Lung (tissue), 11 donors: ENCODE measurements at regions not wholly inside any gene's neighbourhood (a gene's known extent, or its start where the extent isn't known, plus 50 kb on each side); places are given as distances from the start of the nearest gene placed in this dataset.

Experiments used
- ATAC-seq: fragments of 200-7000 bp; cut with Tn5 transposase; one replicate; pipeline ENCODE4 v1.9.1; 2020; ENCODE audit warnings: moderate number of reproducible peaks; ENCODE audit not compliant: insufficient read depth, low FRiP score
- DNase-seq, 3 donors: peaks; one replicate each; pipeline ENCODE4 v3.0.0-alpha.2; 2013 to 2017
- H3K27ac ChIP-seq, 2 donors: one replicate each; pipeline ENCODE4 v1.5.1; 2013; ENCODE audit warnings: mild to moderate bottlenecking in 2 of 2, moderate library complexity in 2 of 2, control low read depth in 1 of 2, inconsistent platforms in 1 of 2, low read depth in 1 of 2, low read length in 1 of 2
- H3K27me3 ChIP-seq, 3 donors: one replicate each; pipeline ENCODE4 v1.5.1; 2013; ENCODE audit warnings: low read length in 2 of 3; ENCODE audit not compliant: control insufficient read depth in 3 of 3, insufficient read depth in 3 of 3
- H3K36me3 ChIP-seq, 4 donors: one replicate each; pipeline ENCODE4 v1.5.1; 2013; ENCODE audit warnings: low read length in 4 of 4, mild to moderate bottlenecking in 1 of 4, moderate library complexity in 1 of 4; ENCODE audit not compliant: control insufficient read depth in 4 of 4, insufficient read depth in 4 of 4
- H3K4me1 ChIP-seq, 5 donors: one replicate each; pipeline ENCODE4 v1.5.1; 2013; ENCODE audit warnings: low read length in 5 of 5, mild to moderate bottlenecking in 2 of 5, moderate library complexity in 1 of 5; ENCODE audit not compliant: control insufficient read depth in 5 of 5, insufficient read depth in 5 of 5
- H3K4me3 ChIP-seq: one replicate; pipeline ENCODE4 v1.5.1; 2013; ENCODE audit warnings: mild to moderate bottlenecking, control low read depth, moderate library complexity
- H3K9ac ChIP-seq, 2 donors: one replicate each; pipeline ENCODE4 v1.5.1; 2013; ENCODE audit warnings: low read length in 2 of 2, control low read depth in 1 of 2; ENCODE audit not compliant: insufficient read depth in 1 of 2
- H3K9me3 ChIP-seq, 4 donors: one replicate each; pipeline ENCODE4 v1.5.1; 2013; ENCODE audit warnings: low read length in 3 of 4, mild to moderate bottlenecking in 1 of 4, moderate library complexity in 1 of 4; ENCODE audit not compliant: control insufficient read depth in 4 of 4, insufficient read depth in 3 of 4
- CTCF ChIP-seq: IDR thresholded peaks from 2 replicates; pipeline ENCODE4 v1.5.1; 2012; ENCODE audit warnings: mild to moderate bottlenecking; ENCODE audit errors: control extremely low read depth, extremely low read depth
- WGBS, 2 donors: extraction: QIAGEN DNeasy Blood & Tissue Kit; methylation state at CpG; one replicate each; pipeline ENCODE4 v1.1.7; 2013; 5-methylcytosine and 5-hydroxymethylcytosine counted together
- donor health status: control.
- donor health status: control.
- donor health status: Bipolar disorder and iron deficiency.
- donor health status: healthy.
- donor health status: DM: yes; HTN: yes; CAD: no.

GRCh38 chr2:171247741-171248662, 87.3 kb upstream of the TLK1 start:
- no peak overlapping the region for H3K9ac ChIP-seq
- 50 to 64% methylated on average over 8 of the region's 8 CpGs for WGBS, 2 donors
- H3K27me3 ChIP-seq, result no peaks in the 10 kb centered on the region

GRCh38 chr2:171244970-171245782, 84.5 kb upstream of the TLK1 start:
- no peaks in the 10 kb centered on the region for H3K36me3 ChIP-seq
- DNase-seq (no peak), ATAC-seq (no peak)
- WGBS, 2 donors, result 82 to 90% methylated on average over 2 of the region's 2 CpGs
- H3K9me3 ChIP-seq, result peaks cover 0 to 7% (median 2%) of the 10 kb centered on the region in 4 donors
- H3K9ac ChIP-seq, result no peak overlapping the region
- H3K27me3 ChIP-seq, result no peaks in the 10 kb centered on the region
- H3K4me3 ChIP-seq, result no peak overlapping the region
- no peak for TF ChIP-seq CTCF
- no peak overlapping the region for H3K27ac ChIP-seq
- no peaks in the 10 kb centered on the region for H3K4me1 ChIP-seq

More at GRCh38 chr2:171247741-171248662, 87.3 kb upstream of the TLK1 start:
- Histone ChIP-seq H3K27ac (no peak overlapping the region), H3K4me3 (no peak overlapping the region), H3K36me3 (no peaks in the 10 kb centered on the region), H3K9me3 (peaks cover 0 to 7% (median 2%) of the 10 kb centered on the region in 4 donors), H3K4me1 (no peaks in the 10 kb centered on the region)
- no peak for TF ChIP-seq CTCF
- ATAC-seq, result no peak
- no peak for DNase-seq

- Histone ChIP-seq H3K36me3 (no peaks in the 10 kb centered on the region), H3K27ac (no peak overlapping the region), H3K4me1 (no peaks in the 10 kb centered on the region), H3K9me3 (peaks cover 0 to 7% (median 2%) of the 10 kb centered on the region in 4 donors), H3K4me3 (no peak overlapping the region), H3K27me3 (no peaks in the 10 kb centered on the region), H3K9ac (no peak overlapping the region)
- 72 to 75% methylated on average over 1 of the region's 1 CpG for WGBS, 2 donors
- DNase-seq, result no peak
- ATAC-seq, result no peak
- TF ChIP-seq CTCF, result no peak
Observed at GRCh38 chr2:171244466-171244969, 83.8 kb upstream of the TLK1 start.
